WERI-Rb-1 (cell line): ENCODE measurements at regions not wholly inside any gene's neighbourhood (a gene's known extent, or its start where the extent isn't known, plus 50 kb on each side); places are given as distances from the start of the nearest gene placed in this dataset.
"Not testable (repeated sequence)": the region's sequence is repeated elsewhere in the genome, so short reads cannot be mapped to it uniquely, and the experiment has no call there.

Source experiments
- DNase-seq: peaks from one replicate; pipeline ENCODE4 v3.0.0-alpha.2; 2020
- H3K27ac ChIP-seq: fragments of 250-450 bp; sonication (Bioruptor Pico); 2 replicates; pipeline ENCODE4 v1.5.1; 2020; ENCODE audit warnings: mild to moderate bottlenecking, moderate library complexity
- H3K27me3 ChIP-seq: fragments of 250-450 bp; sonication (Bioruptor Pico); 2 replicates; pipeline ENCODE4 v1.5.1; 2021; ENCODE audit warnings: mild to moderate bottlenecking, low read depth, moderate library complexity; ENCODE audit not compliant: insufficient read depth, severe bottlenecking
- H3K36me3 ChIP-seq: fragments of 250-450 bp; sonication (Bioruptor Pico); 2 replicates; pipeline ENCODE4 v1.5.1; 2020; ENCODE audit warnings: mild to moderate bottlenecking, moderate library complexity
- H3K4me3 ChIP-seq: 2 replicates; pipeline ENCODE4 v1.5.1; 2011; ENCODE audit warnings: low read depth, mild to moderate bottlenecking, control low read depth, low read length
- H3K9me3 ChIP-seq: fragments of 250-450 bp; sonication (Bioruptor Pico); 2 replicates; pipeline ENCODE4 v1.5.1; 2021; ENCODE audit warnings: mild to moderate bottlenecking, moderate library complexity; ENCODE audit not compliant: severe bottlenecking
- TF ChIP-seq, protein P1 (sequence below): IDR thresholded peaks from 2 replicates; pipeline ENCODE4 v1.5.1; 2011; ENCODE audit warnings: low read depth, mild to moderate bottlenecking, control low read depth, inconsistent platforms, low read length

DNA sequence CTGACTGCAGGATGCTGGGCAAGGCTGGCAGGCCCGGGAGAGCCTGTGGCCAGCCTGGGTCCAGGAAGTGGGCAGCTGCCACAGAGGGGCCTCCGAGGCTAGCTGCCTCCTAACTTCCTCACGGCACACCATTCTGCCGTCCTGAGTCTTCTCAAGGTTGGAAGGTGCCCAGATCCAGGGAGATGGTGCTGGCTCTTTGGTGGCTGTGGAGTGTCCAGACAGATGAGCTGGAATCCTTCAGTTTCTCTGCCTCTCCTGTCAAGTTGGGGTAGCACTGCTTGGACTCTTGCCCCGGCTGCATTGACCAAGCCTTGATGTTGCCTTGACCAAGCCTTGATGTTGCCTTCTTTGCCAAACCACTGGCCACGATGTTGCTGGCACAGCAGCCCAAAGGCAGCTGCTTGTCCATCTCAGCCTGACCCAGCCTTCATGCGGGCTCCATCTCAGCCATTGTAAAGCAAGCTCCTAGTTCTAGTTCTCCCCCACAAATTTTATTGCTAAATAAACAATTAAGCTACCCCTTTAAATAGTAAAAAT, 75.1 kb upstream of the AFDN start:
- no peak for DNase-seq
- Histone ChIP-seq H3K4me3 (no peak overlapping the region), H3K27ac (no peak overlapping the region), H3K9me3 (no peaks in the 10 kb centered on the region), H3K27me3 (no peaks in the 10 kb centered on the region), H3K36me3 (no peaks in the 10 kb centered on the region)
- TF ChIP-seq, protein P1, sequence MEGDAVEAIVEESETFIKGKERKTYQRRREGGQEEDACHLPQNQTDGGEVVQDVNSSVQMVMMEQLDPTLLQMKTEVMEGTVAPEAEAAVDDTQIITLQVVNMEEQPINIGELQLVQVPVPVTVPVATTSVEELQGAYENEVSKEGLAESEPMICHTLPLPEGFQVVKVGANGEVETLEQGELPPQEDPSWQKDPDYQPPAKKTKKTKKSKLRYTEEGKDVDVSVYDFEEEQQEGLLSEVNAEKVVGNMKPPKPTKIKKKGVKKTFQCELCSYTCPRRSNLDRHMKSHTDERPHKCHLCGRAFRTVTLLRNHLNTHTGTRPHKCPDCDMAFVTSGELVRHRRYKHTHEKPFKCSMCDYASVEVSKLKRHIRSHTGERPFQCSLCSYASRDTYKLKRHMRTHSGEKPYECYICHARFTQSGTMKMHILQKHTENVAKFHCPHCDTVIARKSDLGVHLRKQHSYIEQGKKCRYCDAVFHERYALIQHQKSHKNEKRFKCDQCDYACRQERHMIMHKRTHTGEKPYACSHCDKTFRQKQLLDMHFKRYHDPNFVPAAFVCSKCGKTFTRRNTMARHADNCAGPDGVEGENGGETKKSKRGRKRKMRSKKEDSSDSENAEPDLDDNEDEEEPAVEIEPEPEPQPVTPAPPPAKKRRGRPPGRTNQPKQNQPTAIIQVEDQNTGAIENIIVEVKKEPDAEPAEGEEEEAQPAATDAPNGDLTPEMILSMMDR, result no peak

GRCh38 chr6:167753281-167753680, 73.4 kb upstream of the AFDN start:
- not testable (repeated sequence) for H3K27me3 ChIP-seq, H3K9me3 ChIP-seq, DNase-seq, H3K4me3 ChIP-seq, H3K36me3 ChIP-seq, H3K27ac ChIP-seq

- Histone ChIP-seq H3K4me3 (no peak overlapping the region), H3K27ac (no peak overlapping the region), H3K9me3 (no peaks in the 10 kb centered on the region), H3K27me3 (no peaks in the 10 kb centered on the region), H3K36me3 (no peaks in the 10 kb centered on the region)
- DNase-seq, result no peak
- TF ChIP-seq, protein P1, result no peak
Measured at GRCh38 chr6:167754691-167755090, 72.0 kb upstream of the AFDN start.

- H3K9me3 ChIP-seq, result no peaks in the 10 kb centered on the region
- no peak for DNase-seq
- TF ChIP-seq, protein P1, result no peak
- H3K4me3 ChIP-seq, result no peak overlapping the region
- no peaks in the 10 kb centered on the region for H3K36me3 ChIP-seq
- H3K27ac ChIP-seq, result no peak overlapping the region
- no peaks in the 10 kb centered on the region for H3K27me3 ChIP-seq
Measured at GRCh38 chr6:167755461-167755860, 71.2 kb upstream of the AFDN start.

GRCh38 chr6:167756597-167756996, 70.1 kb upstream of the AFDN start:
- Histone ChIP-seq H3K27me3 (no peaks in the 10 kb centered on the region), H3K4me3 (no peak overlapping the region), H3K27ac (no peak overlapping the region), H3K36me3 (no peaks in the 10 kb centered on the region), H3K9me3 (no peaks in the 10 kb centered on the region)
- TF ChIP-seq, protein P1, result no peak
- no peak for DNase-seq

- H3K4me3 ChIP-seq, result no peak overlapping the region
- H3K27ac ChIP-seq, result no peak overlapping the region
- H3K27me3 ChIP-seq, result no peaks in the 10 kb centered on the region
- no peaks in the 10 kb centered on the region for H3K36me3 ChIP-seq
- TF ChIP-seq, protein P1, result no peak
- DNase-seq, result no peak
- no peaks in the 10 kb centered on the region for H3K9me3 ChIP-seq
Measured at GRCh38 chr6:167757249-167757648, 69.5 kb upstream of the AFDN start.
